Vagina (tissue), 2 donors: ENCODE measurements at regions not wholly inside any gene's neighbourhood (a gene's known extent, or its start where the extent isn't known, plus 50 kb on each side); places are given as distances from the start of the nearest gene placed in this dataset.

Experiments used
- DNase-seq, 2 donors: peaks; one replicate each; pipeline ENCODE4 v3.0.0-alpha.2; 2017; ENCODE audit errors: extremely low spot score in 2 of 2
- H3K27ac ChIP-seq: fragments of 200-600 bp; sonication (generic); one replicate; pipeline ENCODE4 v1.5.1; 2019
- H3K27me3 ChIP-seq: fragments of 200-600 bp; sonication (generic); one replicate; pipeline ENCODE4 v1.5.1; 2019
- H3K36me3 ChIP-seq, 2 donors: fragments of 200-600 bp; sonication (generic); one replicate each; pipeline ENCODE4 v1.5.1; 2017 to 2019
- H3K4me1 ChIP-seq: fragments of 200-600 bp; sonication (generic); one replicate; pipeline ENCODE4 v1.5.1; 2019
- H3K4me3 ChIP-seq, 2 donors: fragments of 200-600 bp; sonication (generic); 1 replicate in 1 of 2; 2 replicates in 1 of 2; pipeline ENCODE4 v1.5.1; 2016 to 2019
- H3K9me3 ChIP-seq: fragments of 200-600 bp; sonication (generic); one replicate; pipeline ENCODE4 v1.5.1; 2019
- POLR2A ChIP-seq, 2 donors: fragments of 450-650 bp; IDR thresholded peaks; one replicate each; pipeline ENCODE4 v1.6.1; 2017; ENCODE audit warnings: antibody characterized with exemption in 2 of 2, mild to moderate bottlenecking in 2 of 2, moderate library complexity in 2 of 2
- POLR2AphosphoS5 ChIP-seq, 2 donors: sonication (generic); formaldehyde crosslinking; IDR thresholded peaks; one replicate each; pipeline ENCODE4 v1.9.0; 2017; ENCODE audit warnings: antibody characterized with exemption in 2 of 2, mild to moderate bottlenecking in 2 of 2, low read depth in 1 of 2; ENCODE audit not compliant: insufficient read depth in 1 of 2
- intact Hi-C: fragments of 100-400 bp; cut with DNase I; formaldehyde crosslinking; loops from one replicate; pipeline ENCODE4 v1.15.1; 2023
- TF ChIP-seq, protein P1 (sequence below), 3 experiments: fragments of 450-650 bp in 2 of 3; fragments of 200-600 bp in 1 of 3; sonication (generic) in 1 of 3; IDR thresholded peaks; one replicate each; pipeline ENCODE4 v1.5.1; 2017 to 2019; ENCODE audit warnings: antibody characterized with exemption in 3 of 3, mild to moderate bottlenecking in 2 of 3, moderate library complexity in 2 of 3

DNA sequence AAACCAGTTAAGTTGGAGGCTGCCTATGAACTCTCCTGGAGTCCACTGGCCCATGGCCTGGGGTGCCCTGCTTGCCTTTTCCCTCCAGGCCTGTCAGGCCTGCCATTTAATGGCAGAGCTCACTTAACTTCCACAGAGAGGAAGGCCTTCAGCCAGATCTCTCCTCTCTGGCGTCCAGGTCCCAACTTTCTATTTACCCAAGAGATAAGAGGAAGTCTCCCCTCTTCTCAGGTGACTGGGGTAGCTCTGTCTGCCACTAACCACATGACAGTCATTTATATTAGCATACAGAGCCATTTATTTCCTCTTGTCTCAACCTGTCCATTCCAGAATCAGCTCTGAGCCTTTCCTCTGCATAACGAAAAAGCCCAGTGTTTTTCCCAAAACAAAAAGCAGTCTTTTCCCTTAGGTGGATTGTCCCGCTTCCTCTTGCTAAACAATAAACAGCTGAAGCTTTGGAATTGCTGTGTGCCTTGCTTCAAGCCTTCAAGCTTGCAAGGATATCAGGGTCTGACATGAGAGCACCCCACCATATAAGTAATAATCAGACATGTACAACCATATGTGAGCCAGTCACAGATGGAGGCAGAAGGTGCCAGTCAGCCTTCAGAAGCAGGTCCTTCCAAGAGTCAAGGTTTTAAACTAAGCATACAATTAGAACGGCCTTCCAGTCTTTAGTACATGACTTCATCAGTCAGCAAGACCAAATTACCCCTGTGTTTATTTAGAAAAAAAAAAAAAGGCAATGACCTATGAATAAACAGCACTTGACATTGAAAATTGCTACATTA, 50.0 kb upstream of the CALM2 start:
- no peak for TF ChIP-seq POLR2AphosphoS5 (IDR thresholded peaks at IDR 0.05; ENCODE audit: insufficient read depth in 1 of 2, low read depth in 1 of 2)
- TF ChIP-seq POLR2A (IDR thresholded peaks at IDR 0.05): no peak
- TF ChIP-seq, protein P1, sequence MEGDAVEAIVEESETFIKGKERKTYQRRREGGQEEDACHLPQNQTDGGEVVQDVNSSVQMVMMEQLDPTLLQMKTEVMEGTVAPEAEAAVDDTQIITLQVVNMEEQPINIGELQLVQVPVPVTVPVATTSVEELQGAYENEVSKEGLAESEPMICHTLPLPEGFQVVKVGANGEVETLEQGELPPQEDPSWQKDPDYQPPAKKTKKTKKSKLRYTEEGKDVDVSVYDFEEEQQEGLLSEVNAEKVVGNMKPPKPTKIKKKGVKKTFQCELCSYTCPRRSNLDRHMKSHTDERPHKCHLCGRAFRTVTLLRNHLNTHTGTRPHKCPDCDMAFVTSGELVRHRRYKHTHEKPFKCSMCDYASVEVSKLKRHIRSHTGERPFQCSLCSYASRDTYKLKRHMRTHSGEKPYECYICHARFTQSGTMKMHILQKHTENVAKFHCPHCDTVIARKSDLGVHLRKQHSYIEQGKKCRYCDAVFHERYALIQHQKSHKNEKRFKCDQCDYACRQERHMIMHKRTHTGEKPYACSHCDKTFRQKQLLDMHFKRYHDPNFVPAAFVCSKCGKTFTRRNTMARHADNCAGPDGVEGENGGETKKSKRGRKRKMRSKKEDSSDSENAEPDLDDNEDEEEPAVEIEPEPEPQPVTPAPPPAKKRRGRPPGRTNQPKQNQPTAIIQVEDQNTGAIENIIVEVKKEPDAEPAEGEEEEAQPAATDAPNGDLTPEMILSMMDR (IDR thresholded peaks at IDR 0.05): no peak
- H3K9me3 ChIP-seq: no peaks in the 10 kb centered on the region
- no peak overlapping the region for H3K4me3 ChIP-seq
- intact Hi-C loops: no loop called here
- no peak overlapping the region for H3K27ac ChIP-seq
- H3K36me3 ChIP-seq: no peaks in the 10 kb centered on the region
- peaks cover 30% of the 10 kb centered on the region for H3K4me1 ChIP-seq
- no peak for DNase-seq
- H3K27me3 ChIP-seq: no peaks in the 10 kb centered on the region
